ENCODE measurements at regions not wholly inside any gene's neighbourhood (a gene's known extent, or its start where the extent isn't known, plus 50 kb on each side); places are given as distances from the start of the nearest gene placed in this dataset.
"Not testable (repeated sequence)": the region's sequence is repeated elsewhere in the genome, so short reads cannot be mapped to it uniquely, and the experiment has no call there.

DNA sequence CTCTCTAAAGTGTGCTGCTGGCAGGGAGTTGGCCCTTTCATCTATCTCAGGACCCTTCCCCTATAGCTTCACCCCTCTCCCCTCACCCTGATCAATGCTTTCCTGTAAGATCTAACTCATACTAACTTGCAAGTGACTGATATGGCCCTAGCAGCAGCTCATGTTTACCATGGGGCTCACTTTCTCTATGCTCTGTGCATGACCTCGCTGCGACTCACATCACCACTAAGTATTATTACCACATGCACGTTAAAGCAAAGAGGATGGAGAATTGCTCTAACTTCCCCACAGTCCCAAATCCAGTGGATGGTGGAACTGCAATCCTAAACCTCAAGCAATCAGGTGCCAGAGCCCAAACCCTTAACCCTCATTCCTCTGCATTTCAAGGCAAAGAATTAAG, 626.6 kb downstream of the MID1IP1 start:
- Histone ChIP-seq H3K9me3 (no peaks in the 10 kb centered on the region), H3K27ac (no peak overlapping the region), H3K4me3 (no peak overlapping the region), H3K27me3 (peaks cover 0 to 14% (median 0%) of the 10 kb centered on the region in 7 donors), H3K4me1 (no peaks in the 10 kb centered on the region), H3K36me3 (no peaks in the 10 kb centered on the region)
- ATAC-seq (no peak), DNase-seq (no peak)
- intact Hi-C loops (cut with DNase I) = loop anchor here in 1 of 10 donors (10.0 kb wide), 1 partner anchor 57 kb away; no protein-coding TSS in a partner anchor
- no peak for TF ChIP-seq CTCF (IDR thresholded peaks at IDR 0.05)
- WGBS, 2 donors = 76 to 81% methylated on average over 3 of the region's 3 CpGs

DNA sequence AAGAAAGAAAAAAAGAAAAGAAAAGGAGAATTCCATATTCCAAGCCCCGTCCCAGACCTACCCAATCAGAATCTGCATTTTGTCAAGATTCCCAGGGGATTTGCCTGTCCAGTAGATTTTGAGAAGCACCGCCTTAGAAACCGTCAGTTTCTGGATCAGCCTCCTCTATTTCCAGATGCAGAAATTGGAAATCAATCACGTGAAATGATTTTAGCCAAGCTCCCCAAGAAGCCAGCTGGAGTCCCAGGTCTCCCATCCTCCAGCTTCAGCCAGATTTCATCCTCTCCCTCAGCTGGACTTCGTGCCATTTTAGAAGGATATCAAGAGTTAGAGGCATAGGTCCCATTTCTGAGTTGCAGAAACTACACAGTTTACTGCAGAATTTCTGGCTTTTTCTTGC, 629.3 kb downstream of the MID1IP1 start:
- ATAC-seq (no peak), DNase-seq (no peak)
- Histone ChIP-seq H3K4me3 (no peak overlapping the region), H3K27ac (no peak overlapping the region), H3K27me3 (peaks cover 0 to 29% (median 0%) of the 10 kb centered on the region in 7 donors), H3K4me1 (no peaks in the 10 kb centered on the region), H3K36me3 (no peaks in the 10 kb centered on the region), H3K9me3 (no peaks in the 10 kb centered on the region)
- no peak for TF ChIP-seq CTCF (IDR thresholded peaks at IDR 0.05)
- intact Hi-C loops (cut with DNase I) = no loop called here
- WGBS, 2 donors = 89 to 92% methylated on average over 5 of the region's 5 CpGs

DNA sequence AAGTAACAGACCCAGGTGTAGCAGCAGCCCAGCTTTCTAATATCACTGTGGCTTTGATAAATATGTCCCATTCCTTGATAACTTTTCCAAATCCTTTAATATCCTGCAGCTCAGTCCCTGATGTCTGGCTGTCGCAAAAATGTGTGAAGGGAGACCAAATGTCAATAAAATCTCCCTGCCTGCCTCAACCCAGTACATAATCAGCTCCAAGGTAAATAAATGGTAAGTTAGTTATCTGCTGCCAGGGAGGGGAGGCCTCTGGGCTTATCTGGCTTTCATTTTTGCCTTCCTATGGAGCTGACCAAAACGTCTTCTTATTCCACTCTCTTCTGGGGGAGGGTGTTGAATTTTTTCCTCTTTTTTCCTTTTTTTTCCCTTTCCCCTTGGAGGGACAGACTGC, 630.6 kb downstream of the MID1IP1 start:
- peaks cover 0 to under 1% (median 0%) of the 10 kb centered on the region in 11 donors for H3K9me3 ChIP-seq
- no peaks in the 10 kb centered on the region for H3K4me1 ChIP-seq
- no peak overlapping the region for H3K27ac ChIP-seq
- DNase-seq (no peak), ATAC-seq (no peak)
- 41 to 77% methylated on average over 2 of the region's 2 CpGs for WGBS, 2 donors
- no peaks in the 10 kb centered on the region for H3K36me3 ChIP-seq
- TF ChIP-seq CTCF (IDR thresholded peaks at IDR 0.05) = no peak
- intact Hi-C loops (cut with DNase I) = no loop called here
- no peak overlapping the region for H3K4me3 ChIP-seq
- H3K27me3 ChIP-seq = peaks cover 0 to 31% (median 0%) of the 10 kb centered on the region in 7 donors

DNA sequence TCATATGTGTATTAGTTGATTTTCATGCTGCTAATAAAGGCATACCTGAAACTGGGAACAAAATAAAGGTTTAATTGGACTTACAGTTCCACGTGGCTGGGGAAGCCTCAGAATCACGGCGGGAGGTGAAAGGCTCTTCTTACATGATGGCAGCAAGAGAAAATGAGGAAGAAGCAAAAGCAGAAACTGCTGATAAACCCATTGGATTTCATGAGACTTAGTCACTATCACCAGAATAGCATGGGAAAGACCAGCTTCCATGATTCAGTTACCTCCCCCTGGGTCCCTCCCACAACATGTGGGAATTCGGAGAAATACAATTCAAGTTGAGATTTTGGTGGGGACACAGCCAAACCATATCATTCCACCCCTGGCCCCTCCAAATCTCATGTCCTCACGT, 633.4 kb downstream of the MID1IP1 start:
- H3K27me3 ChIP-seq = peaks cover 0 to 42% (median 0%) of the 10 kb centered on the region in 7 donors
- not testable (repeated sequence) for H3K9me3 ChIP-seq
- WGBS, 2 donors = 78 to 91% methylated on average over 5 of the region's 5 CpGs

DNA sequence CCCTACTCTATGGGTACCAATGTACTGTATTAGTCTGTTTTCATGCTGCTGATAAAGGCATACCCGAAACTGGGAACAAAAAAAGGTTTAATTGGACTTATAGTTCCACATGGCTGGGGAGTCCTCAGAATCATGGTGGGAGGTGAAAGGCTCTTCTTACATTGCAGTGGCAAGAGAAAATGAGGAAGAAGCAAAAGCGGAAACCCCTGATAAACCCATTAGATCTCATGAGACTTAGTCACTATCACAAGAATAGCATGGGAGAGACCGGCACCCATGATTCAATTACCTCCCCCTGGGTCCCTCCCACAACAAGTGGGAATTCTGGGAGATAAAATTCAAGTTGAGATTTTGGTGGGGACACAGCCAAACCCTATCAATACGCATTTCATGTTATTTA, 635.3 kb downstream of the MID1IP1 start:
- peaks cover 0 to 44% (median 0%) of the 10 kb centered on the region in 7 donors for H3K27me3 ChIP-seq
- H3K27ac ChIP-seq; H3K4me3 ChIP-seq; ATAC-seq; H3K9me3 ChIP-seq; DNase-seq; H3K36me3 ChIP-seq; intact Hi-C loops (cut with DNase I): not testable (repeated sequence)
- H3K4me1 ChIP-seq = peaks cover 0 to 12% (median 0%) of the 10 kb centered on the region in 9 donors
- WGBS, 2 donors = 94 to 95% methylated on average over 4 of the region's 4 CpGs

More for the DNA sequence above, 633.4 kb downstream of the MID1IP1 start:
- H3K4me1 ChIP-seq; intact Hi-C loops (cut with DNase I); H3K27ac ChIP-seq; DNase-seq; ATAC-seq; H3K36me3 ChIP-seq; H3K4me3 ChIP-seq: not testable (repeated sequence)

Measured in heart right ventricle (tissue), 16 donors.